ENCODE measurements at regions not wholly inside any gene's neighbourhood (a gene's known extent, or its start where the extent isn't known, plus 50 kb on each side); places are given as distances from the start of the nearest gene placed in this dataset.
A peak's percentile ranks its signal among the peaks of the same experiment; 100 is the strongest.

GRCh38 chr5:74035521-74035937 lies 409.5 kb downstream of the ARHGEF28 start:
- TF ChIP-seq TAF1 (IDR thresholded peaks at IDR 0.05; ENCODE audit: low read depth) (no peak), MXI1 (conservative IDR thresholded peaks at IDR 0.05; ENCODE audit: poor library complexity, severe bottlenecking) (no peak), CTCF (IDR thresholded peaks at IDR 0.05; ENCODE audit: poor library complexity, severe bottlenecking) (peak; percentile 42), EZH2 (IDR thresholded peaks at IDR 0.05; ENCODE audit: borderline replicate concordance, insufficient read depth, low read length, poor library complexity, severe bottlenecking) (no peak), POLR2AphosphoS5 (IDR thresholded peaks at IDR 0.05) (no peak)
